ENCODE measurements at regions not wholly inside any gene's neighbourhood (a gene's known extent, or its start where the extent isn't known, plus 50 kb on each side); places are given as distances from the start of the nearest gene placed in this dataset.

DNA sequence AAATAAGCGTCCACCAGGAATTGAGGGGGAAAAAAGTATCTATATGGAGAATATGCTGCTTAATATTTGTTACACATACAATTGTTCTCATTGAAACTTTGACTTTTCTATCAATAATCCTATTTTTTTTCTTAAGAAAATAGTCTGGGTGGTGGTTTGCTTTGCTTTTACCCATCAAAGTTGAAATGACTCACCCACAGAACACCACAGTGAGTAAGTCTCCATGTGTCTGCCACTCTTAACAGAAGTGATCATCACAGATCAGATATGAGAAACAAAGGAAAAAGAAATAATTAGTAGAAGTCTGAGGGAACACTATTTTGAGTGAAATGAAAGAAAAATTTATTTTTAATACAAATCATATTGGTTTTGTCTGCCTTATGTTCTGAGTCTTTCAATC, 742.8 kb downstream of the CDH9 start:
- intact Hi-C loops (cut with micrococcal nuclease): no loop called here
- Mint-ChIP-seq H3K27ac (no peak overlapping the region), H3K36me3 (ENCODE audit: low read depth) (no peaks in the 10 kb centered on the region), H3K4me1 (no peaks in the 10 kb centered on the region), H3K9me3 (peaks cover 3% of the 10 kb centered on the region), H3K4me3 (no peak overlapping the region), H3K27me3 (no peaks in the 10 kb centered on the region)
- TF ChIP-seq CTCF (IDR thresholded peaks at IDR 0.05): no peak
- CTCF ChIA-PET: no interaction called here
- no peak for DNase-seq
- POLR2A ChIA-PET: no interaction called here
- no peak for ATAC-seq (ENCODE audit: low read depth)

DNA sequence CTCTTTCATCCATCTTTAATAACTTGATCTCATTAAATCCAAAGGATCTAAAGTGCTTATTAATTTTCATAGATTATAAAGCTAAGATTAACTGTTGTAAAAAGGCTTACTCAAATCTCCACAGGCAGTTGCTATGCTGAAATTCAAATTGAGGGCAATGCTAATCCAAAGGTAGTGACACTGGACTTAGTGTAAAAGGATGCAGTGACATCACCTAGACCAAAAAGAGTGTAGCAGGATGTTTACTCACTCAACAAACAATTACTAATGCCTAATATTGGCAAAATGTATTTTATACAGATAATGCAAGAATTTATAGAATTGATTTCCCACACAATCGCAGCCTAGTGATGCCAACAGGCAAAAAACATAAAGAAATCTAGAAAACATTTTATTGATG, 756.2 kb downstream of the CDH9 start:
- Mint-ChIP-seq H3K9me3 (peaks cover 18% of the 10 kb centered on the region), H3K36me3 (ENCODE audit: low read depth) (no peaks in the 10 kb centered on the region), H3K4me3 (no peak overlapping the region), H3K27ac (no peak overlapping the region), H3K4me1 (no peaks in the 10 kb centered on the region), H3K27me3 (no peaks in the 10 kb centered on the region)
- POLR2A ChIA-PET: no interaction called here
- intact Hi-C loops (cut with micrococcal nuclease): no loop called here
- TF ChIP-seq CTCF (IDR thresholded peaks at IDR 0.05): no peak
- DNase-seq: no peak
- CTCF ChIA-PET: no interaction called here
- ATAC-seq (ENCODE audit: low read depth): no peak

- ChIA-PET CTCF (no interaction called here), POLR2A (no interaction called here)
- no peaks in the 10 kb centered on the region for H3K36me3 Mint-ChIP-seq (ENCODE audit: low read depth)
- no peak for TF ChIP-seq CTCF (IDR thresholded peaks at IDR 0.05)
- no peak for DNase-seq
- intact Hi-C loops (cut with micrococcal nuclease): no loop called here
- H3K27me3 Mint-ChIP-seq: no peaks in the 10 kb centered on the region
- H3K9me3 Mint-ChIP-seq: peaks cover 14% of the 10 kb centered on the region
- no peak for ATAC-seq (ENCODE audit: low read depth)
- no peak overlapping the region for H3K27ac Mint-ChIP-seq
- no peak overlapping the region for H3K4me3 Mint-ChIP-seq
- H3K4me1 Mint-ChIP-seq: no peaks in the 10 kb centered on the region
Observed at GRCh38 chr5:26278078-26278477, 760.3 kb downstream of the CDH9 start.

- H3K36me3 Mint-ChIP-seq (ENCODE audit: low read depth): no peaks in the 10 kb centered on the region
- H3K27me3 Mint-ChIP-seq: no peaks in the 10 kb centered on the region
- no peak overlapping the region for H3K27ac Mint-ChIP-seq
- no peak for TF ChIP-seq CTCF (IDR thresholded peaks at IDR 0.05)
- ChIA-PET CTCF (no interaction called here), POLR2A (no interaction called here)
- H3K9me3 Mint-ChIP-seq: peaks cover 9% of the 10 kb centered on the region
- ATAC-seq (ENCODE audit: low read depth) (no peak), DNase-seq (no peak)
- no peaks in the 10 kb centered on the region for H3K4me1 Mint-ChIP-seq
- intact Hi-C loops (cut with micrococcal nuclease): no loop called here
- H3K4me3 Mint-ChIP-seq: no peak overlapping the region
Observed at GRCh38 chr5:26259081-26259480, 779.3 kb downstream of the CDH9 start.

GRCh38 chr5:26245321-26245720, 793.1 kb downstream of the CDH9 start:
- TF ChIP-seq CTCF (IDR thresholded peaks at IDR 0.05): no peak
- H3K9me3 Mint-ChIP-seq: peaks cover 3% of the 10 kb centered on the region
- no peak overlapping the region for H3K27ac Mint-ChIP-seq
- no peak overlapping the region for H3K4me3 Mint-ChIP-seq
- intact Hi-C loops (cut with micrococcal nuclease): no loop called here
- POLR2A ChIA-PET: no interaction called here
- no peaks in the 10 kb centered on the region for H3K27me3 Mint-ChIP-seq
- ATAC-seq (ENCODE audit: low read depth) (no peak), DNase-seq (no peak)
- H3K4me1 Mint-ChIP-seq: no peaks in the 10 kb centered on the region
- CTCF ChIA-PET: no interaction called here
- H3K36me3 Mint-ChIP-seq (ENCODE audit: low read depth): no peaks in the 10 kb centered on the region

Measured in activated B cell treated with CpG ODN at 0.5 μM for 24 hours (primary cell).